ENCODE measurements at regions not wholly inside any gene's neighbourhood (a gene's known extent, or its start where the extent isn't known, plus 50 kb on each side); places are given as distances from the start of the nearest gene placed in this dataset.

DNA sequence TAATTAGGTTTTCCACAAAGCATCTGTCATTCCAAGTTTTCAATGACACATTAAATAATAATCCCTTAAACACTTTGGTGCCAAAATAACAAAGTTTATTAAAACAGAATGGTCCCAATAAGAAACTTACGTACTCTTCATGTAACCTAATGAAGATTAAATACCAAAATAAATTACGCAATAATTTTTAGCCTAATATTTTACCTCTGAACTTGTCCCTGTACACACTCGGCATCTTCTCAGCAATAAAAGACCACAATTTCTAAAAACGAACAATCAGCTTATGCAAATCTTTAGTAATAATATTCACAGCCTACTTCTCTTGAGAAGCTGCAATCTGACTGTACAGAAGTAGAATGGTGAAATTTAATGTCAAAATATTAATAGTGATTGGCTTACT is 163.6 kb downstream of the ZDHHC21 start:
- TF ChIP-seq LEF1 (IDR thresholded peaks at IDR 0.05; ENCODE audit: borderline replicate concordance) (no peak), BHLHE40 (IDR thresholded peaks at IDR 0.05; ENCODE audit: borderline replicate concordance) (no peak), FOXM1 (IDR thresholded peaks at IDR 0.05; ENCODE audit: borderline replicate concordance) (no peak), FOXK2 (IDR thresholded peaks at IDR 0.05) (no peak), TARDBP (IDR thresholded peaks at IDR 0.05) (no peak)

Data from HEK293T (cell line).